NCI-H748 (cell line): ENCODE measurements at regions not wholly inside any gene's neighbourhood (a gene's known extent, or its start where the extent isn't known, plus 50 kb on each side); places are given as distances from the start of the nearest gene placed in this dataset.
A peak's percentile ranks its signal among the peaks of the same experiment; 100 is the strongest.

Source experiments
- DNase-seq: peaks from one replicate; lab custom pipeline; 2025; ENCODE audit not compliant: unreplicated experiment; lab: John Stamatoyannopoulos, UW

DNA sequence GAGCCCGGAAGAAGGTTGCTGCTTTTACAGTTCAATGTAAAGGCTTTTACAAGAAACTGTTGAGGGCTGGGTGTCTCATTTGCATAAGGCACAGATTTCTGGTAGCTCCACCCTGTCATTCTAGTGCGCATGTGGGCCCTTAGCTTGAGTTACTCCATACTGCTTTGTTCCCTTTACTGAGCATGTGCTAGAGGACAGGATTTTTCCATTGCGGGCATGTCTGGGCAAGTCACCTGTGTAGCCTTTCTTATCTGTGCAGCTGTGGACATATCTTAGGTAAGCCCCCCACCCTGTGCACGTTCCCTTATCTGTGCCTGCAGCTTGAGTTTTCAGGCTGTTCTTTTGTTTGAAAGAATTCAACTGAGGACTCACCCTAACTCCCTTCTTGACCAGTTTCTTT is 56.2 kb upstream of the ARHGAP5 start:
- DNase-seq = no peak

GRCh38 chr14:32021341-32021740 is 55.8 kb upstream of the ARHGAP5 start:
- DNase-seq = no peak

DNA sequence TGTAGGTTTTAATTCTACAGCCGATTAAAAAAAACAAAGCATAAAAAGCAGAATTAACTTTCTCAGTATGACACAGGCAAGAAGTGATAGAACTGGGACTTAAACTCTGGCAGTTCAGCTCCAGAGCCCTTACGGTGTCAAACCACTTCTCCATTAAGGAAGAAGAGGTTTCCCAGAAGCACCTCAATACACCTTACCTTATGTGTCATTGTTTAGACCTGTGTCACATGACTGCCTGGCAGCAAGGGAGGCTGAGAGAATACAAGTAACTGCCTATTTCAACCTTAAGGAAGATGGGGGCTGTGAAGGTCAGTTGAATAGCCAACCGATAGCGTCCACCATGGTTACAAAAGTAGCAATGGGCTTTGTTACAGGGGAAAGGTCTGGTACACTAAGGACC is 54.6 kb upstream of the ARHGAP5 start:
- no peak for DNase-seq

DNA sequence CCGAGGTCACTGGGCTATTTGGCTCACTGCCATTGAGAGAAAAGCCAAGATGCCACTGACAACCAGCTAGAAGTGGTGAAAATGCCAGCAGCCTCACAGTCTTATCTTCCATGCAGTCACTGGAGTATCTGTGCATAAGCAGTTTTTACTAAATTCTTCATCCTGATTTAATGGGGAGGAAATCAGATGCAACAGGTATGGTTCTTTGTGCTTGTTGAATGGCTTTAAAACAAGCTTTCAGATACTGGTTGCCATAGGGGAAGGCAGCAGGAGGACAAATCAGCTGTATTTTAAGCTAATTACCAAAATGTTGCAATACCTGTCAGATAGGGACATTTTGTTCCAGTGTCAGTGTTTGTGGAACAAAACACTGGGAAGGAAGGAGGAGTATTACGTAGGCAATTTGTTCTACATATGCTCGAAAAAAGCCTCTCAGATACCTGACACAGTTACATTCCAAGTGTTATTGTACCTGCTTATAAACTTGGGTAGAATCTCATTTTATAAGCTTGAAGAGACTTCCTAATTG is 54.1 kb upstream of the ARHGAP5 start:
- DNase-seq = no peak

- no peak for DNase-seq
These were observed 53.6 kb upstream of the ARHGAP5 start for GRCh38 chr14:32023540-32023939.

DNA sequence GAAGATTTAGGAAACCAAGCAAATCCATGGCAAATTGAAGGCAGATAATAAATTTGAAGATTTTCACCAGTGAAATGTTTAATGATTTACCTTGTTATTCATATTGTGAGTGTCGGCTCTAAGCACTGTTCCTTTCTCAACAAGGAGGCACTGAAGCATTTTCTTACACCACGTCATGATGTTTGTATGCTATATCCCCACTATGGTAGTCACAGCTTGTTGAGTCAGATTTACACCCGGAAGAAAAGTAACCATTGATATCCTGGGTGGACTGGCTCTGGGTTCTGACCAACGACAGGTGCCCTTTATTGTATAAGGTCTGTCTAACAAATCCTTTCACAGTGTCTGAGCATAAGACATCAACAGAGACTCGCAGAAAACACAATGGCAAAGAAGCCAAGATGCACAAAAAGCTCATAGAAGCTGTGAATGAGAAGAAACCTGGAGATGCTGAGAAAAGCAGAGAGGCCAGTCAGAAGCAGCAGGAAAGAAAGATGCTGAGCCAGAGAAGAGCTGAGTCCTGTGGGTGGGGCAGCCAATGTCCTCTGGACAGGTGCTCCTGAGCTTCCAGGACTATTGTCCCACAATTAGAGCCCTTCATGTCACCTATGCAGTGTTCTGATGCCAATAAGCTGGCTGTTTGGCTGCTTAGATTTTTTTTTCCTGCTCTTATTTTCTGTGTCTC is 49.7 kb upstream of the ARHGAP5 start:
- peak; percentile 6 for DNase-seq
